ENCODE measurements at regions not wholly inside any gene's neighbourhood (a gene's known extent, or its start where the extent isn't known, plus 50 kb on each side); places are given as distances from the start of the nearest gene placed in this dataset.

DNA sequence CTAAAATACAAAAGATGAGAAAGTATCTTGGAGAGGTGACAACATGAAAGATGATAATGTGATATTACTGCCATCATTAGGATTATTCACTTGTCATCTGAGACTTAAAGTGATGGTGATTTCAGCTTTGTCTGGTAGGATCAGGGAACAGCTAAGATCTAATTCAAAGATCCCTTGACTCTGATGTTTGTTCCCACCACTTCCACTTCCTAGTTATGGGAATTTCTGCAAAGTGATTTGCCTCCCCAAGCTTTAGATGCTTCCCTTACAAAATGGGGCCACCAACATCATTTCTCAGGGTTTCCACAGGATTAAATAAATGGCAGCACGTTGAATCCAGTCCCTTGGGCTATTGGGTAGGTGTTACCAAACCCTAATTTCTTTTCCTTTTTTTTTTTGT, 550.8 kb upstream of the CDH5 start:
- TF ChIP-seq GATA2 (IDR thresholded peaks at IDR 0.05; ENCODE audit: low read depth, low read length): no peak
- no peak for TF ChIP-seq GATA3 (IDR thresholded peaks at IDR 0.05; ENCODE audit: low read depth, low read length)
